ENCODE measurements at regions not wholly inside any gene's neighbourhood (a gene's known extent, or its start where the extent isn't known, plus 50 kb on each side); places are given as distances from the start of the nearest gene placed in this dataset.
A peak's percentile ranks its signal among the peaks of the same experiment; 100 is the strongest.
"Not testable (repeated sequence)": the region's sequence is repeated elsewhere in the genome, so short reads cannot be mapped to it uniquely, and the experiment has no call there.

- peak; percentile 5 for DNase-seq (ENCODE audit: low spot score)
These were observed 687.8 kb downstream of the IPMK start for GRCh38 chr10:57579926-57580325.

GRCh38 chr10:57562211-57562610 lies 705.5 kb downstream of the IPMK start:
- no peak for DNase-seq (ENCODE audit: low spot score)

GRCh38 chr10:57551774-57552173 lies 715.9 kb downstream of the IPMK start:
- DNase-seq (ENCODE audit: low spot score) = not testable (repeated sequence)

- no peak for DNase-seq (ENCODE audit: low spot score)
These were observed 732.4 kb downstream of the IPMK start for GRCh38 chr10:57535306-57535705.

- no peak for DNase-seq (ENCODE audit: low spot score)
These were observed 754.1 kb downstream of the IPMK start for GRCh38 chr10:57513637-57514036.

- no peak for DNase-seq (ENCODE audit: low spot score)
These were observed 759.9 kb downstream of the IPMK start for GRCh38 chr10:57507788-57508187.

GRCh38 chr10:57506414-57507094 lies 761.1 kb downstream of the IPMK start:
- no peak for DNase-seq (ENCODE audit: low spot score)

- DNase-seq (ENCODE audit: low spot score) = no peak
These were observed 773.2 kb downstream of the IPMK start for GRCh38 chr10:57494486-57494885.

- DNase-seq (ENCODE audit: low spot score) = no peak
These were observed 785.4 kb downstream of the IPMK start for GRCh38 chr10:57482259-57482658.

GRCh38 chr10:57472823-57473619 lies 794.7 kb downstream of the IPMK start:
- DNase-seq (ENCODE audit: low spot score) = no peak

- DNase-seq (ENCODE audit: low spot score) = no peak
These were observed 798.7 kb downstream of the IPMK start for GRCh38 chr10:57468894-57469432.

GRCh38 chr10:57465155-57465554 lies 802.5 kb downstream of the IPMK start:
- no peak for DNase-seq (ENCODE audit: low spot score)

GRCh38 chr10:57460540-57460939 lies 807.2 kb downstream of the IPMK start:
- DNase-seq (ENCODE audit: low spot score) = no peak

GRCh38 chr10:57457972-57458512 lies 809.7 kb downstream of the IPMK start:
- DNase-seq (ENCODE audit: low spot score) = no peak

GRCh38 chr10:57430376-57430775 lies 837.3 kb downstream of the IPMK start:
- no peak for DNase-seq (ENCODE audit: low spot score)

- DNase-seq (ENCODE audit: low spot score) = no peak
These were observed 846.8 kb downstream of the IPMK start for GRCh38 chr10:57420881-57421280.

- no peak for DNase-seq (ENCODE audit: low spot score)
These were observed 849.2 kb downstream of the IPMK start for GRCh38 chr10:57418476-57418875.

- no peak for DNase-seq (ENCODE audit: low spot score)
These were observed 871.8 kb downstream of the IPMK start for GRCh38 chr10:57395923-57396322.

- no peak for DNase-seq (ENCODE audit: low spot score)
These were observed 900.3 kb downstream of the IPMK start for GRCh38 chr10:57367412-57367811.

GRCh38 chr10:57362811-57363210 lies 904.9 kb downstream of the IPMK start:
- no peak for DNase-seq (ENCODE audit: low spot score)

- no peak for DNase-seq (ENCODE audit: low spot score)
These were observed 914.2 kb downstream of the IPMK start for GRCh38 chr10:57353403-57354003.

GRCh38 chr10:57351076-57351475 lies 916.6 kb downstream of the IPMK start:
- no peak for DNase-seq (ENCODE audit: low spot score)

Measured in H4 (cell line).